GM18498 (cell line): ENCODE measurements at regions not wholly inside any gene's neighbourhood (a gene's known extent, or its start where the extent isn't known, plus 50 kb on each side); places are given as distances from the start of the nearest gene placed in this dataset.
"Not testable (repeated sequence)": the region's sequence is repeated elsewhere in the genome, so short reads cannot be mapped to it uniquely, and the experiment has no call there.

ENCODE experiments used
- ATAC-seq: cut with Tn5 transposase; IDR thresholded peaks from one replicate; pipeline ENCODE4 v1.9.1; 2021; ENCODE audit warnings: mild to moderate bottlenecking, moderate library complexity; ENCODE audit not compliant: unreplicated experiment

DNA sequence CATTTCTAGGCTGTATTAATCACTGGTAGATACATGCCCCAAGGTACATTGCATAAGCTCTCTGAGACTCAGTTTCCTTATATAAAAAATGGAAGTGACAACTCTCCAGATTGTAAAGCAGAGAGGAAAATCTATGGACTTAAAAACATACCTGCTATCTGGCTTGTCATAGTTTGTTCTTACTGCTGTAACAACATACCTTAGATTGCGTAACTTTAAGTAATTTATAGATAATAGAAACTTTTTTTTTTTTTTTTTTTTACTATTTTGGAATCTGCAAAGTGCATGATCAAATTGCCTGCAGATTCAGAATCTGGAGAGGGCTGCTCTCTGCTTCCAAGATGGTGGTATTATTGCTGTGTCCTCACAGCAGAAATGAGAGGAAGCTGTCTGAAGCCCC, 827.7 kb upstream of the BRINP3 start:
- ATAC-seq = no peak

DNA sequence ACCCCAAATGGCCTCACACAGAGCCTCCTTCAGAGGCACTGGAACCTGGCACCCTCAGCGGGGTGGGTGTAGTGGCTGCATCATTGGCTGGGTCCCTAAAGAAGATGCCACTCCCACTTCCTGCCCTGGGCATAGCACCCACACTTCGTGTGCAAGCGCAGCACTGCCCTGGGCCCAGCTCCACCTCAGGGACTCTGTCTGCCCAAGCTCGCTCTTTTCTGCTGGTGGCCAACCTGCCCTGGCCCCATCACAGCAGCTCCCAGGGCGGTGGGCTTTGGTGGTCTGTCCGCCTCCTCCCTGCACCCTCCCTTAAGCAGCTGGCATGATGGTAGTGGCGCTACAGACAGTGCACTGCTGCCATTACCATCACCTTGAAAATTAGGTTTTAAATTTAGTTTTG, 829.3 kb upstream of the BRINP3 start:
- no peak for ATAC-seq

DNA sequence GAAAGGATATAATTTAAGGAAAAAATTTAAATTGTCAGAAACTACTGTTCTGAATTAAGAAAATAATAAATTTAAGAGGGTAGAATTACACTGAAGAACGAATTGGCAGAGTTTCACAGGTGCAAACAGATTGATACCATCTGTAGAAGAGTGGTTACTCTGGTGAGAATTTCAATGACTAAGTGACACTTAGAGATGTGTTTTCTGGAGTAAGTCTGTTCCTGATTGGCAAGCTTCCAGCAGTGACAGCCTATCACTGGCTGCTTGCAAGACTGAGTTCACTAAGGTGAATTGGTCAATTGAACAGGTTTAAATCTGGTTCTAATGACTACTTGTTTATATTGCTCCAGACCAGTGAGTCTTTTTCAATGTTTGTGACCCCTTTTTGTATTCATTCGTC, 838.2 kb upstream of the RGS18 start:
- ATAC-seq = no peak

- no peak for ATAC-seq
Observed at GRCh38 chr1:191327868-191328267, 830.4 kb upstream of the RGS18 start.

DNA sequence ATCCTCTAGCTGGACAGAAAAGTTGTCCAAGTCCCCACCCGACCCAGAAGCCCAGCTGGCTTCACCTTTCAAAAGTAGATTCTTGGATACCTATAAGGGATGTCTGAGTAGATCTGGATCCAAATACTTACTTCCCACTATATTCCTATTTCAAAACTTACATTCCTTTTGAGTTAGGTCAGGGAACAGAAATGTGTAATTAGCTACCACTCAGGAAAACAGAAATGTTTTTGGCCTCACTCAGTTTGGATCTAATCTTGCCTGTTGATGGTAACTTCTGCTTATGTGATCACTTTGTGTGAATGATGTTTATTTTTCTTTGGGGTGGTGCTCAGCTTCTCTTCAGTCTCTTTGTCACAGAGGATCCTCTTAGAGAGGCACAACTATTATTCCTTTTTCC, 814.4 kb upstream of the RGS18 start:
- ATAC-seq = no peak

DNA sequence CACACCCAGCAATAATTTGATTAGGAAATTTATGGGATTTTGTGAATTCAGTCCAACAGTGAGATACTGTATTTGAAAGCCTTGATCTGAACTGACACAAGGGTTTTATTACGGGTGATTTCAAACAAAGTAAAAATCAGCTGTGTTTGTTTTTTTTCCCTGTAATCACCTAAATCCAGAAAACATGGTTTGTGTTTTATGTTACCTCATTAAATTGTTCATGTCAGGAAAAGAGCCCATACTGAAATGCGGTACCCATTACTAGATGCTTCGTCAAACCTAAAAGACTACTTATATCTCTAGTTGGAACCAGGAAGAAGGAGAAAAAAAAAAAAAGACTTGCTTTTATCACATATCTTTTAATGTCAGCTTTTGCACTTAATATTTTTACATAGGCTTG, 811.9 kb upstream of the RGS18 start:
- ATAC-seq = no peak

- ATAC-seq = no peak
Observed at GRCh38 chr1:191348328-191348727, 809.9 kb upstream of the RGS18 start.

- no peak for ATAC-seq
Observed at GRCh38 chr1:191350938-191351337, 807.3 kb upstream of the RGS18 start.

DNA sequence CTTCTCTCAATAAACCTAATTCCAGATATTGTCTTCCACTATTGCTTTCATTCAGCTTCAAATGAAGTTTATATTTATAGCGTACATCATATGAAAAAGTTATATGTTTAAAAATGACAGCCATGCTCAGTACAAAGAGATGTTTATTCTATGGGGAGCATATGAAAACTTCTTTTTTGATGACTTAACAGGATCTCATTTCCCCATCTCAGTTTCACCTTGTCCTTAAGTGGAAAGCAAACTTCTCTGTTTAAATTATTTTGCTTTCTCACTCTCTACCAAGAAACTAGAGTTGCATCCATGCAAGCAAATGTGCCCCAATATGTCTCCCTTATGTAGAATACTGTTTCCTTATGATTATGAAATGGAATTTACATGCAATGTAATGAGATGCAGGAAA, 799.5 kb upstream of the RGS18 start:
- ATAC-seq = no peak

DNA sequence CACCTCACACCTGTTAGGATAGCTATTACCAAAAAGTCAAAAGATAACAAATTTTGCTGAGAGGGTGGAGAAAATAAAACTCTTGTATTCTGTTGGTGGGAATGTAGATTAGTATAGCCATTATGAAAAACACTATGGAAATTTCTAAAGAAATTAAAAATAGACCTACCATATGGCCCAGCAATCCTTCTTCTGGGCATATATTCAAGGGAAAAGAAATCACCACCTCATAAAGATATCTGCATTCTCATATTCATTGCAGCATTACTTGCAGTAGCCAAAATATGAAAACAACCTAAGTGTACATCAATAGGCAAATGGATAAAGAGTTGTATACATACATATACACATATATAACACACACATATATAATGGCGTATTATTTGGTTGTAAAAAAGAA, 791.6 kb upstream of the RGS18 start:
- no peak for ATAC-seq

- no peak for ATAC-seq
Observed at GRCh38 chr1:191368891-191369654, 789.2 kb upstream of the RGS18 start.

DNA sequence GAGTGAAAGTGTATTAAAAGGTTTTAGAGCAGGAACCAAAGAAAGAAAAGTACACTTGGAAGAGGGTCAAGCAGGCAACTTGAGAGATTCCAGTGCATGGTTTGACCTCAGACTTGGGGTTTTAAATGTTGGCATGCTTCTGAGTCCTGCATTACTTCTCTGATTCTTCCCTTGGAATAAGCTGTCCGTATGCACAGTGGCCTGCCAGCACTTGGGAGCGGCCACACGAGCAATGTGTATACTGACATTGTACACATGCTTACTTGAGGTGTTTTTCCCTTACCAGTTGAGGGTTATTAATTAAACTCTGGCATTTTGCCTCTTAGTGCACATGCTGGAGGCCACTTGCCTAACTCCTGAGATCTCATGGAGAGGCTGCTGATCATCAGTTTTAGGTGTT, 786.6 kb upstream of the RGS18 start:
- no peak for ATAC-seq

DNA sequence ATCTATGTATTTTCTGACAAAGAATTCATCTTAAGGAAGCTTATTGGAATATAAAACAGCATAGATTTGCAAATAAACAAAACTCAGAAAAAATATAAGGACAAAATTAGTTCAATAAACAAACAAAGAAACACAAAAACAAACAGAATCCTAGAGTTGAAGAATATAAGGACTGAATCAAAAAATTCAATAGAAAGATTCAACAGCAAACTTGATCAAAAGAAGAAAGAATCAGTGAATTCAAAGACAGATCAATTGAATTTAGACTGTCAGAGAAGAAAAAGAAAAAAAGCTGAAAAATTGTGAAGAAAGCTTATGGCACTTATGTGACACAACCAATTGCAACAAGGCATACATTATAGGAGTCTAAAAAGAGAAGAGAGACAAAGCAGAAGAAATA, 770.0 kb upstream of the RGS18 start:
- no peak for ATAC-seq

- ATAC-seq = no peak
Observed at GRCh38 chr1:191396622-191397021, 761.6 kb upstream of the RGS18 start.

DNA sequence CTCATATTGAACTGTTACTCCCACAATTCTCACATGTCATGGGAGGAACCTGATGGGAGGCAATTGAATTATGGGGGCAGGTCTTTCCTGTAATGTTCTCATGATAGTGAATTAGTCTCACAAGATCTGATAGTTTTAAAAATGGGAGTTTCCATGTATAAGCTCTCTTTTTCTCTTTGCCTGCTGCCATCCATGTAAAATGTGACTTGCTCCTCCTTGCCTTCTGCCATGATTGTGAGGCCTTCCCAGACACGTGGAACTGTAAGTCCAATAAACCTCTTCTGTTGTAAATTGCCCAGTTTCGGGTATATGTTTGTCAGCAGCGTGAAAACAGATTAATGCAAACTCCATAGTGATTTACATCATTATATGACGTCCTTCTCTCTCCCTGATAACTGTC, 759.7 kb upstream of the RGS18 start:
- ATAC-seq = no peak

DNA sequence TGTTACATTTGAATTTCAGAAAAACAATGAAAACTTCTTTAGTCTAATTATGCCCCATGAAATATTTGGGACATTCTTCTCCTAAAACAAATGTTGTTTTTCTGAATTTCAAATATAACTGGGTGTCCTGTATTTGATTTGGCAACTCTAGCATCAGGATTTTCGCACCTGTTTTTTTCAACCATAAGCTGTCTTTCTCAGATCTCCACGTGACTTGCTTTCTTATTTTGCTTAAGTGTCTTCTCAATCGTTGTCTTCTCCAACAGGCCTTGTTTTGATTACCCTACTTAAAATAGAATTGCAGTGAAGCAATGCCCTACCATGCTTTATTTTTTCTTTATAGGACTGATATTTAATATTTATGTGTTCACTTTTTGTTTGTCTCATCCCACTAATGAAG, 752.8 kb upstream of the RGS18 start:
- ATAC-seq = no peak

GRCh38 chr1:191414981-191415640, 743.2 kb upstream of the RGS18 start:
- ATAC-seq = no peak

DNA sequence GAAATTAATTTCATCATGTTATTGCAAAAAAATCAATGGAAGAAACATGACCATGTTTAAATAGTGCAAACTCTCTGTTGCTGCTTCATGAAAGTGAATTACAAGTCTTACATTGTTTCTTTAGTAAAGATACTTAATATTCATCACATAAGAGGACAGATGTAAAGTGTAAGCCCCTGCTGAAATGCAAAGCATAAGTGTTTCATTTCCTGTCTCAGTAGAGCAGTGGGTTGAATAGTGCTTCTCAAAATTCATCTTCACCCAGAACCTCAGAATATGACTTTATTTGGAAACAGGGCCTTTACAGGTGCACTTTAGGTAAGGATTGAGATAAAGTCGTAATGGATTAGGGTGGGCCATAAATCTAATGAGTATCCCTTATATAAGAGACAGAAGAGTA, 738.4 kb upstream of the RGS18 start:
- ATAC-seq = no peak

DNA sequence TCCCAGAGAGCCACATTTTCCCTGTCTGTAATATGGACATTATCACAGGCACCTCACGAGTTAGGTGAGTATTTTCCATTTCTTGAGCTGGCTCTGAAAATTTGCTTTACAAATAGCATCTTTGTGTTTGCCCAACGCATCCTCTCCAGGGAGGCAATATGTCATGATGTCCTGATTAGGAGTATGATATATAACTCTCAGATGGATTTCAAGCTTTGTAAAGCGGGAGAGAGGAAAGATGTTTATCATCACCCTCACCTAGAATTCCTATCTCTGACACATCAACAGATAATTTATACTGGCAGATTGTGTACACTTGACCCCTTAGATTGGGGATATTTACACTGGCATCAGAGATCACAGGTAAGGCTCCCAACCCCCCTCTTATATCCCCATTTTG, 730.7 kb upstream of the RGS18 start:
- no peak for ATAC-seq

DNA sequence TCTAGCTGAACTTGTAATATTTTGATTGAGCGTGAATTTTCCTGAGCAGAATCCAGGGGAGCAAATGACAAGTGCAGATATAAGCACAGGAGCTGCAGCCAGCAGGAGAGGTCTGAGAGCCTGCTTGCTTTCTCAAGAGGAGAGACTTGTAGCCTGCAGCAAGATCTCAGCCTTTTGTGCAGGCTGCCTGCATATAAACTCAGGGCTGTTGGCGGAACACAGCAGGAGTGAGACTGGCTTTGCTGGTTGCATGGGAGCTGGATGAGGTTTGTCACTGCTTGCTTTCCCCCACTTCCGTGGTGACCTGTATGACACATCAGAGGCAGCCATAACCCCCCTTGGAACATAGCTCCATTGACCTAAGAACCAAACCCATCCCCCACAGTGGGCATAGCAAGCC, 725.4 kb upstream of the RGS18 start:
- no peak for ATAC-seq

- no peak for ATAC-seq
Observed at GRCh38 chr1:191438979-191439378, 719.3 kb upstream of the RGS18 start.

- ATAC-seq = not testable (repeated sequence)
Observed at GRCh38 chr1:191448279-191448678, 710.0 kb upstream of the RGS18 start.

DNA sequence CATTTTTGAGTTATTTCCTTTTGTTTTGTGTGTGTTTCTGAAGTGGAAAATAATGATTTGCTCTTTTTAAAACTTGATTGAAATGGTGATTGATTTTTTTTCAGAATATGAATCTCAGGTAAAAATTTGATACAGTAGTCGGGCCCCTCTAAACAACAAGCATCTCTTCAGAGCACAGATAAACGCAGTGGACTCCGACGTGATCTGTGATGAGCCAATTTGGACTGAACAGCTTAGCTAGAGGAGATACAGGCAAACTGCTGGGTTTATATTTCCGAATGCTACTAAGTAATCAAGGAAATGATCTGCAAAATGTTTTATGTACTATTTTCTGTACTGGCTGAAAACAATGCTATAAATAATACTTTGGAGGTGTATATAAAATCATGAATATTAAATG, 705.7 kb upstream of the RGS18 start:
- ATAC-seq = no peak
